ENCODE measurements at regions not wholly inside any gene's neighbourhood (a gene's known extent, or its start where the extent isn't known, plus 50 kb on each side); places are given as distances from the start of the nearest gene placed in this dataset.

GRCh38 chrX:5748586-5749150, 480.0 kb downstream of the NLGN4X start:
- no peaks in the 10 kb centered on the region for H4K20me1 ChIP-seq (ENCODE audit: insufficient read depth, low read length)
- no peaks in the 10 kb centered on the region for H3K27me3 ChIP-seq (ENCODE audit: insufficient read depth, low read length)
- no peaks in the 10 kb centered on the region for H3K36me3 ChIP-seq (ENCODE audit: insufficient read depth, low read length)
- no peak overlapping the region for H3K27ac ChIP-seq (ENCODE audit: low read depth, low read length, poor library complexity, severe bottlenecking)
- no peaks in the 10 kb centered on the region for H3F3A ChIP-seq (ENCODE audit: insufficient read depth, low read length)
- H3K79me2 ChIP-seq (ENCODE audit: insufficient read depth, low read length), result no peaks in the 10 kb centered on the region
- H3K9me3 ChIP-seq (ENCODE audit: low read length), result no peaks in the 10 kb centered on the region
- H3K4me1 ChIP-seq (ENCODE audit: insufficient read depth, low read length, severe bottlenecking), result no peaks in the 10 kb centered on the region
- H2AFZ ChIP-seq (ENCODE audit: low read length), result no peak overlapping the region
- no peak overlapping the region for H3K4me3 ChIP-seq (ENCODE audit: low read depth, low read length, poor library complexity, severe bottlenecking)
- H3K4me2 ChIP-seq (ENCODE audit: low read length), result no peak overlapping the region
- TF ChIP-seq CTCF (IDR thresholded peaks at IDR 0.05; ENCODE audit: low read length) (no peak), EZH2 (IDR thresholded peaks at IDR 0.05; ENCODE audit: borderline replicate concordance, low read length) (no peak)
- no peaks in the 10 kb centered on the region for H3K9me2 ChIP-seq (ENCODE audit: low read depth, low read length)
- H3K9ac ChIP-seq (ENCODE audit: low read length), result no peak overlapping the region

GRCh38 chrX:5746231-5746630, 482.4 kb downstream of the NLGN4X start:
- H3K9ac ChIP-seq (ENCODE audit: low read length), result no peak overlapping the region
- H3K4me2 ChIP-seq (ENCODE audit: low read length), result no peak overlapping the region
- H2AFZ ChIP-seq (ENCODE audit: low read length), result no peak overlapping the region
- H4K20me1 ChIP-seq (ENCODE audit: insufficient read depth, low read length), result no peaks in the 10 kb centered on the region
- no peak for TF ChIP-seq EZH2 (IDR thresholded peaks at IDR 0.05; ENCODE audit: borderline replicate concordance, low read length)
- no peak for TF ChIP-seq CTCF (IDR thresholded peaks at IDR 0.05; ENCODE audit: low read length)
- no peaks in the 10 kb centered on the region for H3K4me1 ChIP-seq (ENCODE audit: insufficient read depth, low read length, severe bottlenecking)
- H3K4me3 ChIP-seq (ENCODE audit: low read depth, low read length, poor library complexity, severe bottlenecking), result no peak overlapping the region
- no peaks in the 10 kb centered on the region for H3K79me2 ChIP-seq (ENCODE audit: insufficient read depth, low read length)
- no peak overlapping the region for H3K27ac ChIP-seq (ENCODE audit: low read depth, low read length, poor library complexity, severe bottlenecking)
- H3K36me3 ChIP-seq (ENCODE audit: insufficient read depth, low read length), result no peaks in the 10 kb centered on the region
- no peaks in the 10 kb centered on the region for H3K9me2 ChIP-seq (ENCODE audit: low read depth, low read length)
- no peaks in the 10 kb centered on the region for H3F3A ChIP-seq (ENCODE audit: insufficient read depth, low read length)
- H3K9me3 ChIP-seq (ENCODE audit: low read length), result no peaks in the 10 kb centered on the region
- no peaks in the 10 kb centered on the region for H3K27me3 ChIP-seq (ENCODE audit: insufficient read depth, low read length)

GRCh38 chrX:5733501-5733900, 495.2 kb downstream of the NLGN4X start:
- H3K9me3 ChIP-seq (ENCODE audit: low read length), result no peaks in the 10 kb centered on the region
- no peaks in the 10 kb centered on the region for H3K4me1 ChIP-seq (ENCODE audit: insufficient read depth, low read length, severe bottlenecking)
- no peaks in the 10 kb centered on the region for H3K27me3 ChIP-seq (ENCODE audit: insufficient read depth, low read length)
- no peaks in the 10 kb centered on the region for H4K20me1 ChIP-seq (ENCODE audit: insufficient read depth, low read length)
- H3K27ac ChIP-seq (ENCODE audit: low read depth, low read length, poor library complexity, severe bottlenecking), result no peak overlapping the region
- H3K4me2 ChIP-seq (ENCODE audit: low read length), result no peak overlapping the region
- no peak overlapping the region for H3K9ac ChIP-seq (ENCODE audit: low read length)
- TF ChIP-seq EZH2 (IDR thresholded peaks at IDR 0.05; ENCODE audit: borderline replicate concordance, low read length), result no peak
- no peak for TF ChIP-seq CTCF (IDR thresholded peaks at IDR 0.05; ENCODE audit: low read length)
- H3K4me3 ChIP-seq (ENCODE audit: low read depth, low read length, poor library complexity, severe bottlenecking), result no peak overlapping the region
- no peaks in the 10 kb centered on the region for H3K9me2 ChIP-seq (ENCODE audit: low read depth, low read length)
- no peak overlapping the region for H2AFZ ChIP-seq (ENCODE audit: low read length)
- no peaks in the 10 kb centered on the region for H3K79me2 ChIP-seq (ENCODE audit: insufficient read depth, low read length)
- H3K36me3 ChIP-seq (ENCODE audit: insufficient read depth, low read length), result no peaks in the 10 kb centered on the region
- no peaks in the 10 kb centered on the region for H3F3A ChIP-seq (ENCODE audit: insufficient read depth, low read length)

All from OCI-LY1 (cell line).